Hematopoietic multipotent progenitor cell treated with erythropoietin and hydrocortisone succinate and interleukin-3 and kit ligand, for 4 days (in vitro differentiated cells): ENCODE measurements at regions not wholly inside any gene's neighbourhood (a gene's known extent, or its start where the extent isn't known, plus 50 kb on each side); places are given as distances from the start of the nearest gene placed in this dataset.
"Not testable (repeated sequence)": the region's sequence is repeated elsewhere in the genome, so short reads cannot be mapped to it uniquely, and the experiment has no call there.

Experiments
- DNase-seq: peaks from one replicate; pipeline ENCODE4 v3.0.0-alpha.2; 2015

- not testable (repeated sequence) for DNase-seq
Measured at GRCh38 chr15:31705076-31705678, 325.1 kb upstream of the CHRNA7 start.

- not testable (repeated sequence) for DNase-seq
Measured at GRCh38 chr15:31707944-31708702, 322.2 kb upstream of the CHRNA7 start.

- DNase-seq = not testable (repeated sequence)
Measured at GRCh38 chr15:31708703-31709327, 321.5 kb upstream of the CHRNA7 start.

GRCh38 chr15:31709479-31709878 is 320.8 kb upstream of the CHRNA7 start:
- not testable (repeated sequence) for DNase-seq

- DNase-seq = not testable (repeated sequence)
Measured at GRCh38 chr15:31710806-31711205, 319.5 kb upstream of the CHRNA7 start.

- not testable (repeated sequence) for DNase-seq
Measured at GRCh38 chr15:31715208-31715607, 315.1 kb upstream of the CHRNA7 start.

GRCh38 chr15:31718625-31719024 is 311.7 kb upstream of the CHRNA7 start:
- not testable (repeated sequence) for DNase-seq

- not testable (repeated sequence) for DNase-seq
Measured at GRCh38 chr15:31719396-31720022, 310.8 kb upstream of the CHRNA7 start.

GRCh38 chr15:31723019-31723418 is 307.3 kb upstream of the CHRNA7 start:
- DNase-seq = not testable (repeated sequence)

GRCh38 chr15:31724903-31725302 is 305.4 kb upstream of the CHRNA7 start:
- not testable (repeated sequence) for DNase-seq

GRCh38 chr15:31725619-31726018 is 304.7 kb upstream of the CHRNA7 start:
- not testable (repeated sequence) for DNase-seq

- no peak for DNase-seq
Measured at GRCh38 chr15:31727612-31728011, 302.7 kb upstream of the CHRNA7 start.

GRCh38 chr15:31732726-31733125 is 297.6 kb upstream of the CHRNA7 start:
- no peak for DNase-seq

- DNase-seq = no peak
Measured at GRCh38 chr15:31733424-31733823, 296.9 kb upstream of the CHRNA7 start.

- no peak for DNase-seq
Measured at GRCh38 chr15:31740203-31740602, 290.1 kb upstream of the CHRNA7 start.

GRCh38 chr15:31745841-31746240 is 284.5 kb upstream of the CHRNA7 start:
- DNase-seq = no peak

GRCh38 chr15:31752065-31752762 is 278.1 kb upstream of the CHRNA7 start:
- no peak for DNase-seq

- no peak for DNase-seq
Measured at GRCh38 chr15:31752905-31753304, 277.4 kb upstream of the CHRNA7 start.

- DNase-seq = peak; percentile 40
Measured at GRCh38 chr15:31758126-31758525, 272.2 kb upstream of the CHRNA7 start.

- no peak for DNase-seq
Measured at GRCh38 chr15:31768055-31768454, 262.3 kb upstream of the CHRNA7 start.

GRCh38 chr15:31774045-31774444 is 256.3 kb upstream of the CHRNA7 start:
- DNase-seq = no peak

GRCh38 chr15:31776039-31776438 is 254.3 kb upstream of the CHRNA7 start:
- DNase-seq = no peak

GRCh38 chr15:31781261-31781660 is 249.1 kb upstream of the CHRNA7 start:
- no peak for DNase-seq
